HEK293 (cell line): ENCODE measurements at regions not wholly inside any gene's neighbourhood (a gene's known extent, or its start where the extent isn't known, plus 50 kb on each side); places are given as distances from the start of the nearest gene placed in this dataset.

ENCODE experiments used
- CTCF ChIA-PET: fragments of 350-600 bp; formaldehyde crosslinking; extraction: SDS; loops from one replicate; lab custom pipeline; 2021; ENCODE audit warnings: antibody characterized with exemption; lab: Yijun Ruan, JAX
- POLR2A ChIA-PET: fragments of 300-600 bp; formaldehyde crosslinking; extraction: SDS; loops from one replicate; lab custom pipeline; 2020; ENCODE audit warnings: antibody characterized with exemption, inconsistent platforms; lab: Yijun Ruan, JAX
- H3K27ac ChIP-seq: fragments of 200-500 bp; sonication (Bioruptor generic); 2 replicates; pipeline ENCODE4 v1.5.1; 2014; ENCODE audit warnings: low read depth, low read length, control low read depth, inconsistent platforms; ENCODE audit errors: extremely low read depth
- H3K36me3 ChIP-seq, 2 experiments: fragments of 200-500 bp in 1 of 2; sonication (Bioruptor generic) in 1 of 2; 1 replicate in 1 of 2; 2 replicates in 1 of 2; pipeline ENCODE4 v1.5.1; 2014 to 2017; ENCODE audit warnings: inconsistent platforms in 2 of 2, low read length in 2 of 2; ENCODE audit not compliant: control insufficient read depth in 2 of 2, insufficient read depth in 1 of 2
- H3K4me1 ChIP-seq: fragments of 200-500 bp; sonication (Bioruptor generic); 2 replicates; pipeline ENCODE4 v1.5.1; 2014; ENCODE audit warnings: mild to moderate bottlenecking, low read length, inconsistent platforms; ENCODE audit not compliant: control insufficient read depth, insufficient read depth
- H3K4me3 ChIP-seq: 2 replicates; pipeline ENCODE4 v1.5.1; 2011; ENCODE audit warnings: low read depth, mild to moderate bottlenecking, control low read depth, low read length, moderate library complexity
- H3K9me3 ChIP-seq: fragments of 200-500 bp; sonication (Bioruptor generic); 2 replicates; pipeline ENCODE4 v1.5.1; 2014; ENCODE audit warnings: low read depth, low read length, inconsistent platforms; ENCODE audit not compliant: control insufficient read depth, insufficient read depth
- SALL2 ChIP-seq: fragments of 450-650 bp; formaldehyde crosslinking; IDR thresholded peaks from 2 replicates; pipeline ENCODE4 v1.5.0; 2017; ENCODE audit warnings: missing biosample characterization, mild to moderate bottlenecking, missing genetic modification characterization, borderline replicate concordance
- SP3 ChIP-seq: fragments of 450-650 bp; formaldehyde crosslinking; IDR thresholded peaks from 2 replicates; pipeline ENCODE4 v1.5.1; 2016; ENCODE audit warnings: missing biosample characterization, missing genetic modification characterization
- WT1 ChIP-seq: fragments of 450-650 bp; formaldehyde crosslinking; IDR thresholded peaks from 2 replicates; pipeline ENCODE4 v1.5.1; 2016; ENCODE audit warnings: missing biosample characterization, missing genetic modification characterization
- YY1 ChIP-seq: fragments of 450-650 bp; formaldehyde crosslinking; IDR thresholded peaks from 2 replicates; pipeline ENCODE4 v1.5.1; 2018; ENCODE audit warnings: missing biosample characterization, missing genetic modification characterization
- ZBTB48 ChIP-seq: fragments of 450-650 bp; formaldehyde crosslinking; IDR thresholded peaks from 2 replicates; pipeline ENCODE4 v1.5.1; 2016; ENCODE audit warnings: missing biosample characterization, missing genetic modification characterization
- ZNF10 ChIP-seq: fragments of 450-650 bp; formaldehyde crosslinking; IDR thresholded peaks from 2 replicates; pipeline ENCODE4 v1.5.1; 2017; ENCODE audit warnings: missing biosample characterization, missing genetic modification characterization
- ZNF157 ChIP-seq: fragments of 450-650 bp; formaldehyde crosslinking; IDR thresholded peaks from 2 replicates; pipeline ENCODE4 v1.5.1; 2016; ENCODE audit warnings: missing biosample characterization, missing genetic modification characterization
- ZNF16 ChIP-seq: fragments of 450-650 bp; formaldehyde crosslinking; IDR thresholded peaks from 2 replicates; pipeline ENCODE4 v1.5.1; 2016; ENCODE audit warnings: low read depth, missing biosample characterization, missing genetic modification characterization
- ZNF175 ChIP-seq: fragments of 450-650 bp; formaldehyde crosslinking; IDR thresholded peaks from 2 replicates; pipeline ENCODE4 v1.5.1; 2016; ENCODE audit warnings: missing biosample characterization, missing genetic modification characterization
- ZNF184 ChIP-seq: fragments of 450-650 bp; IDR thresholded peaks from 2 replicates; pipeline ENCODE4 v1.5.1; 2018; ENCODE audit warnings: missing biosample characterization, mild to moderate bottlenecking, missing genetic modification characterization
- ZNF24 ChIP-seq: fragments of 450-650 bp; formaldehyde crosslinking; IDR thresholded peaks from 2 replicates; pipeline ENCODE4 v1.5.1; 2016; ENCODE audit warnings: missing biosample characterization, missing genetic modification characterization
- ZNF335 ChIP-seq: fragments of 450-650 bp; formaldehyde crosslinking; conservative IDR thresholded peaks from 2 replicates; pipeline ENCODE4 v1.5.1; 2016; ENCODE audit warnings: missing biosample characterization, missing genetic modification characterization
- ZNF366 ChIP-seq: fragments of 450-650 bp; formaldehyde crosslinking; conservative IDR thresholded peaks from 2 replicates; pipeline ENCODE4 v1.5.1; 2016; ENCODE audit warnings: missing biosample characterization, missing genetic modification characterization
- ZNF416 ChIP-seq: fragments of 450-650 bp; formaldehyde crosslinking; IDR thresholded peaks from 2 replicates; pipeline ENCODE4 v1.5.1; 2016; ENCODE audit warnings: missing biosample characterization, missing genetic modification characterization
- ZNF423 ChIP-seq: fragments of 450-650 bp; formaldehyde crosslinking; IDR thresholded peaks from 2 replicates; pipeline ENCODE4 v1.5.1; 2016; ENCODE audit warnings: missing biosample characterization, missing genetic modification characterization
- ZNF544 ChIP-seq: fragments of 450-650 bp; formaldehyde crosslinking; IDR thresholded peaks from 2 replicates; pipeline ENCODE4 v1.5.0; 2017; ENCODE audit warnings: missing biosample characterization, missing genetic modification characterization
- ZNF624 ChIP-seq: fragments of 450-650 bp; formaldehyde crosslinking; IDR thresholded peaks from 2 replicates; pipeline ENCODE4 v1.5.1; 2017; ENCODE audit warnings: missing biosample characterization, missing genetic modification characterization
- ZNF660 ChIP-seq: fragments of 450-650 bp; IDR thresholded peaks from 2 replicates; pipeline ENCODE4 v1.5.1; 2018; ENCODE audit warnings: missing biosample characterization, mild to moderate bottlenecking, missing genetic modification characterization
- ZNF664 ChIP-seq: fragments of 450-650 bp; formaldehyde crosslinking; IDR thresholded peaks from 2 replicates; pipeline ENCODE4 v1.5.1; 2016; ENCODE audit warnings: missing biosample characterization, missing genetic modification characterization
- TF ChIP-seq, protein P1 (sequence below): fragments of 450-650 bp; formaldehyde crosslinking; IDR thresholded peaks from 2 replicates; pipeline ENCODE4 v1.5.1; 2016; ENCODE audit warnings: missing biosample characterization, missing genetic modification characterization
- TF ChIP-seq, protein P2 (sequence below): fragments of 450-650 bp; formaldehyde crosslinking; IDR thresholded peaks from 2 replicates; pipeline ENCODE4 v1.5.1; 2016; ENCODE audit warnings: missing biosample characterization, missing genetic modification characterization, borderline replicate concordance
- TF ChIP-seq, protein P3 (sequence below): fragments of 450-650 bp; formaldehyde crosslinking; IDR thresholded peaks from 2 replicates; pipeline ENCODE4 v1.5.1; 2016; ENCODE audit warnings: missing biosample characterization, missing genetic modification characterization
- TF ChIP-seq, protein P4 (sequence below): IDR thresholded peaks from 2 replicates; pipeline ENCODE4 v1.6.1; 2011; ENCODE audit warnings: mild to moderate bottlenecking, low read depth, low read length, borderline replicate concordance
- TF ChIP-seq, protein P5 (sequence below): fragments of 450-650 bp; formaldehyde crosslinking; IDR thresholded peaks from 2 replicates; pipeline ENCODE4 v1.5.1; 2017; ENCODE audit warnings: missing biosample characterization, missing genetic modification characterization
- TF ChIP-seq, protein P6 (sequence below): fragments of 450-650 bp; formaldehyde crosslinking; IDR thresholded peaks from 2 replicates; pipeline ENCODE4 v1.5.1; 2016; ENCODE audit warnings: missing biosample characterization, missing genetic modification characterization

DNA sequence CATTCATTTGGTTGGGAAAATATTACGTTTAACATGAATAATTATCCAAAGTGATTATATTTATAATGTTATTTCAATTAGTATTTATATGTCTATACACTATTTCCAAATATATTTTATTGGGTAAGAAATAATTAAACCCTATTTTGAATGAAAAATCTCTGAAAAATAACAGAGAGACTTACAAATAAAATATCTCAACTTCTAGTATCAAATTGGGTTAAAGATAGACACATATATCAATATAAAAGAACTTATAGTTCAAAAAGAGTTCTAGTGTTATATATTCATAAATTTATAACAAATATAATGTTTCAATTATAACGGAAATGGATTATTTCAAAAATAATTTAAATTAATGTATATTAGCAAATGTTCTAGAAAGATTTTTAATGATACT is 482.6 kb upstream of the PCDH20 start:
- POLR2A ChIA-PET: no interaction called here
- CTCF ChIA-PET: no interaction called here

DNA sequence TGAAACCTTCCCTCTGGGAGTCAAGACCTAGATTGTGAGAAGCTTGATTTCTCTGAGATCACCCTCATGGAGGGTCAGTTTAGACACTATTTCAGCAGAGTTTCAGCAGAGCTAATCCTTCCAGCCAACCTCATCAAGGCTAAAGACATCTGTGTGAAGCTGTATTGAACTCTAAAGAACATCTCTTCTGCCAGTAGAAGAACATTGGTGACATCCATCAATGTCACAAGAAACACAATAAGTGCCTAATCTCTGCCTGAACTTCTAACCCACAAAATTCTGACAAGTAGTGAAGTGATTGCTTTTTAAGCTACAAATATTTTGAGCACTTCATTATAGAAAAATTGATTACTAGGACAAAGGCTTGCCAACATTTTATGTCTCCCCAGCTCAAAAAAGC is 475.8 kb upstream of the PCDH20 start:
- TF ChIP-seq ZNF157 (tag by site-specific recombination): no peak
- TF ChIP-seq, protein P1, sequence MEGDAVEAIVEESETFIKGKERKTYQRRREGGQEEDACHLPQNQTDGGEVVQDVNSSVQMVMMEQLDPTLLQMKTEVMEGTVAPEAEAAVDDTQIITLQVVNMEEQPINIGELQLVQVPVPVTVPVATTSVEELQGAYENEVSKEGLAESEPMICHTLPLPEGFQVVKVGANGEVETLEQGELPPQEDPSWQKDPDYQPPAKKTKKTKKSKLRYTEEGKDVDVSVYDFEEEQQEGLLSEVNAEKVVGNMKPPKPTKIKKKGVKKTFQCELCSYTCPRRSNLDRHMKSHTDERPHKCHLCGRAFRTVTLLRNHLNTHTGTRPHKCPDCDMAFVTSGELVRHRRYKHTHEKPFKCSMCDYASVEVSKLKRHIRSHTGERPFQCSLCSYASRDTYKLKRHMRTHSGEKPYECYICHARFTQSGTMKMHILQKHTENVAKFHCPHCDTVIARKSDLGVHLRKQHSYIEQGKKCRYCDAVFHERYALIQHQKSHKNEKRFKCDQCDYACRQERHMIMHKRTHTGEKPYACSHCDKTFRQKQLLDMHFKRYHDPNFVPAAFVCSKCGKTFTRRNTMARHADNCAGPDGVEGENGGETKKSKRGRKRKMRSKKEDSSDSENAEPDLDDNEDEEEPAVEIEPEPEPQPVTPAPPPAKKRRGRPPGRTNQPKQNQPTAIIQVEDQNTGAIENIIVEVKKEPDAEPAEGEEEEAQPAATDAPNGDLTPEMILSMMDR (tag by site-specific recombination): no peak
- TF ChIP-seq ZNF24 (tag by site-specific recombination): no peak
- no peak for TF ChIP-seq ZBTB48
- TF ChIP-seq, protein P2, sequence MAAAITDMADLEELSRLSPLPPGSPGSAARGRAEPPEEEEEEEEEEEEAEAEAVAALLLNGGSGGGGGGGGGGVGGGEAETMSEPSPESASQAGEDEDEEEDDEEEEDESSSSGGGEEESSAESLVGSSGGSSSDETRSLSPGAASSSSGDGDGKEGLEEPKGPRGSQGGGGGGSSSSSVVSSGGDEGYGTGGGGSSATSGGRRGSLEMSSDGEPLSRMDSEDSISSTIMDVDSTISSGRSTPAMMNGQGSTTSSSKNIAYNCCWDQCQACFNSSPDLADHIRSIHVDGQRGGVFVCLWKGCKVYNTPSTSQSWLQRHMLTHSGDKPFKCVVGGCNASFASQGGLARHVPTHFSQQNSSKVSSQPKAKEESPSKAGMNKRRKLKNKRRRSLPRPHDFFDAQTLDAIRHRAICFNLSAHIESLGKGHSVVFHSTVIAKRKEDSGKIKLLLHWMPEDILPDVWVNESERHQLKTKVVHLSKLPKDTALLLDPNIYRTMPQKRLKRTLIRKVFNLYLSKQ: no peak
- TF ChIP-seq ZNF660 (tag by site-specific recombination): no peak
- TF ChIP-seq, protein P3, sequence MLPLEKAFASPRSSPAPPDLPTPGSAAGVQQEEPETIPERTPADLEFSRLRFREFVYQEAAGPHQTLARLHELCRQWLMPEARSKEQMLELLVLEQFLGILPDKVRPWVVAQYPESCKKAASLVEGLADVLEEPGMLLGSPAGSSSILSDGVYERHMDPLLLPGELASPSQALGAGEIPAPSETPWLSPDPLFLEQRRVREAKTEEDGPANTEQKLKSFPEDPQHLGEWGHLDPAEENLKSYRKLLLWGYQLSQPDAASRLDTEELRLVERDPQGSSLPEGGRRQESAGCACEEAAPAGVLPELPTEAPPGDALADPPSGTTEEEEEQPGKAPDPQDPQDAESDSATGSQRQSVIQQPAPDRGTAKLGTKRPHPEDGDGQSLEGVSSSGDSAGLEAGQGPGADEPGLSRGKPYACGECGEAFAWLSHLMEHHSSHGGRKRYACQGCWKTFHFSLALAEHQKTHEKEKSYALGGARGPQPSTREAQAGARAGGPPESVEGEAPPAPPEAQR (tag by site-specific recombination): no peak
- TF ChIP-seq ZNF366 (tag by site-specific recombination): no peak
- no peak for TF ChIP-seq ZNF544
- TF ChIP-seq ZNF624 (tag by site-specific recombination): no peak
- TF ChIP-seq, protein P4, sequence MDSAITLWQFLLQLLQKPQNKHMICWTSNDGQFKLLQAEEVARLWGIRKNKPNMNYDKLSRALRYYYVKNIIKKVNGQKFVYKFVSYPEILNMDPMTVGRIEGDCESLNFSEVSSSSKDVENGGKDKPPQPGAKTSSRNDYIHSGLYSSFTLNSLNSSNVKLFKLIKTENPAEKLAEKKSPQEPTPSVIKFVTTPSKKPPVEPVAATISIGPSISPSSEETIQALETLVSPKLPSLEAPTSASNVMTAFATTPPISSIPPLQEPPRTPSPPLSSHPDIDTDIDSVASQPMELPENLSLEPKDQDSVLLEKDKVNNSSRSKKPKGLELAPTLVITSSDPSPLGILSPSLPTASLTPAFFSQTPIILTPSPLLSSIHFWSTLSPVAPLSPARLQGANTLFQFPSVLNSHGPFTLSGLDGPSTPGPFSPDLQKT: no peak

More for the DNA sequence above, 482.6 kb upstream of the PCDH20 start:
- no peak overlapping the region for H3K4me3 ChIP-seq
- no peak overlapping the region for H3K27ac ChIP-seq
- no peaks in the 10 kb centered on the region for H3K36me3 ChIP-seq
- H3K4me1 ChIP-seq: no peaks in the 10 kb centered on the region
- H3K9me3 ChIP-seq: no peaks in the 10 kb centered on the region
- TF ChIP-seq ZNF10 (tag by site-specific recombination) (no peak), YY1 (no peak), SALL2 (no peak), ZNF16 (tag by site-specific recombination) (no peak), ZNF184 (tag by site-specific recombination) (no peak), SP3 (no peak), ZNF416 (tag by site-specific recombination) (no peak), ZNF335 (tag by site-specific recombination) (no peak), WT1 (tag by site-specific recombination) (no peak), ZNF175 (tag by site-specific recombination) (no peak), ZNF664 (tag by site-specific recombination) (no peak), ZNF423 (no peak)
- TF ChIP-seq, protein P5, sequence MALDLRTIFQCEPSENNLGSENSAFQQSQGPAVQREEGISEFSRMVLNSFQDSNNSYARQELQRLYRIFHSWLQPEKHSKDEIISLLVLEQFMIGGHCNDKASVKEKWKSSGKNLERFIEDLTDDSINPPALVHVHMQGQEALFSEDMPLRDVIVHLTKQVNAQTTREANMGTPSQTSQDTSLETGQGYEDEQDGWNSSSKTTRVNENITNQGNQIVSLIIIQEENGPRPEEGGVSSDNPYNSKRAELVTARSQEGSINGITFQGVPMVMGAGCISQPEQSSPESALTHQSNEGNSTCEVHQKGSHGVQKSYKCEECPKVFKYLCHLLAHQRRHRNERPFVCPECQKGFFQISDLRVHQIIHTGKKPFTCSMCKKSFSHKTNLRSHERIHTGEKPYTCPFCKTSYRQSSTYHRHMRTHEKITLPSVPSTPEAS (tag by site-specific recombination): no peak
- TF ChIP-seq, protein P6, sequence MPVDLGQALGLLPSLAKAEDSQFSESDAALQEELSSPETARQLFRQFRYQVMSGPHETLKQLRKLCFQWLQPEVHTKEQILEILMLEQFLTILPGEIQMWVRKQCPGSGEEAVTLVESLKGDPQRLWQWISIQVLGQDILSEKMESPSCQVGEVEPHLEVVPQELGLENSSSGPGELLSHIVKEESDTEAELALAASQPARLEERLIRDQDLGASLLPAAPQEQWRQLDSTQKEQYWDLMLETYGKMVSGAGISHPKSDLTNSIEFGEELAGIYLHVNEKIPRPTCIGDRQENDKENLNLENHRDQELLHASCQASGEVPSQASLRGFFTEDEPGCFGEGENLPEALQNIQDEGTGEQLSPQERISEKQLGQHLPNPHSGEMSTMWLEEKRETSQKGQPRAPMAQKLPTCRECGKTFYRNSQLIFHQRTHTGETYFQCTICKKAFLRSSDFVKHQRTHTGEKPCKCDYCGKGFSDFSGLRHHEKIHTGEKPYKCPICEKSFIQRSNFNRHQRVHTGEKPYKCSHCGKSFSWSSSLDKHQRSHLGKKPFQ (tag by site-specific recombination): no peak
- TF ChIP-seq, all 188 proteins: peak for 0

More for the DNA sequence above, 475.8 kb upstream of the PCDH20 start:
- CTCF ChIA-PET: interaction anchor here (2.0 kb wide), 1 partner anchor 10 kb away, joined by 7 read pairs; no protein-coding TSS in a partner anchor
- POLR2A ChIA-PET: no interaction called here
- H3K27ac ChIP-seq: no peak overlapping the region
- no peaks in the 10 kb centered on the region for H3K4me1 ChIP-seq
- no peak overlapping the region for H3K4me3 ChIP-seq
- H3K36me3 ChIP-seq: no peaks in the 10 kb centered on the region
- no peaks in the 10 kb centered on the region for H3K9me3 ChIP-seq
